ENCODE measurements at regions not wholly inside any gene's neighbourhood (a gene's known extent, or its start where the extent isn't known, plus 50 kb on each side); places are given as distances from the start of the nearest gene placed in this dataset.
"Not testable (repeated sequence)": the region's sequence is repeated elsewhere in the genome, so short reads cannot be mapped to it uniquely, and the experiment has no call there.

DNA sequence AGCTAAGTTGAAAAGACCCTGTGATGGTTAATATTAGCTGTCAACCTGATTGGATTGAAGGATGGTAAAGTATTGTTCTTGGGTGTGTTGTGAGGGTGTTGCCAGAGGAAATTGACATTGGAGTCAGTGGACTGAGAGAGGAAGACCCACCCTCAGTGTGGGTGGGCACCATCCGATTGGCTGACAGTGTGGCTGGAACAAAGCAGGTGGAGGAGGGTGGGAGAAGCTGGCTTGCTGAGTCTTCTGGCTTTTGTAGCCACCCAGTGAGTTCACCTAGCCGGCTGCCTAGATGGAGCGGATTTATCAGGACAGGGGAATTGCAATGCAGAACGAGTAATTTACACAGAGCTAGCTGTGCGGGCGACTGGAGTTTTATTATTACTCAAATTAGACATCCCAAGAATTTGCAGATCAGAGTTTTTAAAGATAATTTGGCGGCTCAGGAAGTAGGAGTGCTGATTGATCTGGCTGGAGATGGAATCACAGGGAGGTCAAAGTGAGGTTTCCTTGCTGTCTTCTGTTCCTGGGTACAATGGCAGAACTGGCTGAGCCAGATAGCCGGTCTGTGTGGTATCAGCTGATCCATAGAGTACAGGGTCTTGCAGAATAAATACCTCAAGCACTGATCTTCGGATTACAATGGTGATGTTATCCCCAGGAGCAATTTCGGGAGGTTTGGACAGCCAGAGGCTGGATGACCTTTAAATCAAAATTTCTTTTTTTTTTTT is 4015.1 kb upstream of the TPTE start:
- BruUV-seq (replicated peaks); intact Hi-C loops (cut with micrococcal nuclease); H2AFZ ChIP-seq (ENCODE audit: low read depth, low read length); POLR2A ChIA-PET; H3K4me1 ChIP-seq (replicated peaks in 1 of 2; ENCODE audit: control insufficient read depth in 2 of 2, insufficient read depth in 2 of 2, low read length in 2 of 2); in situ Hi-C loops (cut with MboI); H3K27ac ChIP-seq (ENCODE audit: extremely low read depth, low read depth, low read length); H3K36me3 ChIP-seq (ENCODE audit: control insufficient read depth, insufficient read depth, low read length); CTCF ChIA-PET (ENCODE audit: low intra/inter-chr PET ratio); DNase-seq (ENCODE audit: extremely low read depth in 1 of 4, low spot score in 3 of 4); H4K20me1 ChIP-seq (replicated peaks; ENCODE audit: control insufficient read depth, insufficient read depth, low read length); H3K9me1 ChIP-seq (ENCODE audit: control insufficient read depth, insufficient read depth, low read length); H3K27me3 ChIP-seq (ENCODE audit: control insufficient read depth in 2 of 2, insufficient read depth in 2 of 2, low read length in 2 of 2); H3K4me3 ChIP-seq; H3K9ac ChIP-seq (ENCODE audit: insufficient read depth in 1 of 2, low read depth in 2 of 2, low read length in 2 of 2); H3K9me3 ChIP-seq (replicated peaks; ENCODE audit: control insufficient read depth, insufficient read depth, low read depth, low read length); ATAC-seq; H3K4me2 ChIP-seq (ENCODE audit: insufficient read depth, low read length); FAIRE-seq; H3K79me2 ChIP-seq (ENCODE audit: control insufficient read depth, insufficient read depth, low read length): not testable (repeated sequence)
- WGBS (ENCODE audit: insufficient coverage, low coverage, missing lambda C conversion rate) = 50% methylated on average over 2 of the region's 10 CpGs

DNA sequence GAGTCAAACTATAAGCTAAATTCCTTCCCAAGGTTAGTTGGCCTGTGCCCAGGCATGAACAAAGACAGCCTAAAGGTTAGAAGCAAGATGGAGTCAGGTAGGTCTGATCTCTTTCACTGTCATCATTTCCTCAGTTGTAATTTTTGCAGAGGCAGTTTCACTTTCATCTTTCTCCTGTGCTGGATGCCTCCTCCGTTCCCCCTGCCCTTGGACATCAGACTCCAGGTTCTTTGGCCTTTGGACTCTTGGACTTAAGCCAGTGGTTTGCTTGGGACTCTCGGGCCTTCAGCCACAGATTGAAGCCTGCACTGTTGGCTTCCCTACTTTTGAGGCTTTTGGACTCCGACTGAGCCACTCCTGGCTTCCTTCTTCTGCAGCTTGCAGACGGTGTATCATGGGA is 4013.8 kb upstream of the TPTE start:
- WGBS (ENCODE audit: insufficient coverage, low coverage, missing lambda C conversion rate) = no CpG with 5 or more reads among the region's 4 CpGs
- H3K79me2 ChIP-seq (ENCODE audit: control insufficient read depth, insufficient read depth, low read length); H3K4me3 ChIP-seq; intact Hi-C loops (cut with micrococcal nuclease); POLR2A ChIA-PET; H3K27ac ChIP-seq (ENCODE audit: extremely low read depth, low read depth, low read length); ATAC-seq; H3K4me2 ChIP-seq (ENCODE audit: insufficient read depth, low read length); H4K20me1 ChIP-seq (replicated peaks; ENCODE audit: control insufficient read depth, insufficient read depth, low read length); H3K9me3 ChIP-seq (replicated peaks; ENCODE audit: control insufficient read depth, insufficient read depth, low read depth, low read length); H3K9me1 ChIP-seq (ENCODE audit: control insufficient read depth, insufficient read depth, low read length); H2AFZ ChIP-seq (ENCODE audit: low read depth, low read length); CTCF ChIA-PET (ENCODE audit: low intra/inter-chr PET ratio); DNase-seq (ENCODE audit: extremely low read depth in 1 of 4, low spot score in 3 of 4); BruUV-seq (replicated peaks); H3K36me3 ChIP-seq (ENCODE audit: control insufficient read depth, insufficient read depth, low read length); FAIRE-seq; H3K4me1 ChIP-seq (replicated peaks in 1 of 2; ENCODE audit: control insufficient read depth in 2 of 2, insufficient read depth in 2 of 2, low read length in 2 of 2); H3K9ac ChIP-seq (ENCODE audit: insufficient read depth in 1 of 2, low read depth in 2 of 2, low read length in 2 of 2); in situ Hi-C loops (cut with MboI); H3K27me3 ChIP-seq (ENCODE audit: control insufficient read depth in 2 of 2, insufficient read depth in 2 of 2, low read length in 2 of 2): not testable (repeated sequence)

DNA sequence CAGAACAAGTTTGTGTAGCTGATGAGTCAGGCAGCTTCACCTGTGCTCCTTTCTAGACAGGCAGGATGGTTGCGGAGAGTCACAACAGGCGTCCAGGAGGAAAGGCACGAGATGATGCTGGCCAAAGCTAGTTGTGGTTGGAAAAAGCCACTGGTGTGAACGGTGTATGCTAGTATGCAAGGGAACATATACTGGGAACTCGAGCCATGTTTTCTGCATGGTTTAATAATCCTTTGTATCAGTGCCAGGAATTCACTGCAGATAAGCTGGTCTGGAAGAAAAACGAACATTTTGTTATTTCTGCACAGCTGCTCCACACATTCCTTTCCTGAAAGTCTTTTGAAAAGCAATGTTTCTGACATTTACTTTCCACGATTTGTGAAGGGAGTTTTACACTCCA is 3999.6 kb upstream of the TPTE start:
- H3K4me3 ChIP-seq; H3K4me1 ChIP-seq (replicated peaks in 1 of 2; ENCODE audit: control insufficient read depth in 2 of 2, insufficient read depth in 2 of 2, low read length in 2 of 2); H3K9me1 ChIP-seq (ENCODE audit: control insufficient read depth, insufficient read depth, low read length); H2AFZ ChIP-seq (ENCODE audit: low read depth, low read length); H3K36me3 ChIP-seq (ENCODE audit: control insufficient read depth, insufficient read depth, low read length); H3K79me2 ChIP-seq (ENCODE audit: control insufficient read depth, insufficient read depth, low read length); FAIRE-seq; ATAC-seq; POLR2A ChIA-PET; BruUV-seq (replicated peaks); DNase-seq (ENCODE audit: extremely low read depth in 1 of 4, low spot score in 3 of 4); H3K9ac ChIP-seq (ENCODE audit: insufficient read depth in 1 of 2, low read depth in 2 of 2, low read length in 2 of 2); CTCF ChIA-PET (ENCODE audit: low intra/inter-chr PET ratio); H3K27me3 ChIP-seq (ENCODE audit: control insufficient read depth in 2 of 2, insufficient read depth in 2 of 2, low read length in 2 of 2); H3K9me3 ChIP-seq (replicated peaks; ENCODE audit: control insufficient read depth, insufficient read depth, low read depth, low read length); intact Hi-C loops (cut with micrococcal nuclease); H4K20me1 ChIP-seq (replicated peaks; ENCODE audit: control insufficient read depth, insufficient read depth, low read length); H3K4me2 ChIP-seq (ENCODE audit: insufficient read depth, low read length); H3K27ac ChIP-seq (ENCODE audit: extremely low read depth, low read depth, low read length); in situ Hi-C loops (cut with MboI): not testable (repeated sequence)
- no CpG with 5 or more reads among the region's 7 CpGs for WGBS (ENCODE audit: insufficient coverage, low coverage, missing lambda C conversion rate)

DNA sequence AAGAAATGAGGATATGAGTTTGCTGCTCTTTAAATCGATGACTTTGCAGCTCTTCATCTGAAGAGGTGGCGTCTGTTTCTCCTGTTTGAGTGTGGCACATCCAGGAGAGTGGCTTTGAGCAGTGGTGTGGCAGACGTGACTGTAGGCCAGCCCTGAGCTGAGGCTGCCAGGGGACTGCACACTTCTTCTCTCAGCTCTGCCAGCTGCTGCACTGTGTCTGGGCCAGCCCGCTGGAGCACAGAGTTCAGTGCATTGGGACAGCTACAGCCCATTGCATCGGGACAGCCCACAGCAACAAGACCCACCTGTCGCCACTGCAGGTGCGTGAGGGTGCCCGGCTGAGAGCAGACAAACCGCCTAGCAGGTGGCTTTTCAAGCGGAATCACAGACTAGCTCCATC is 3995.2 kb upstream of the TPTE start:
- H3K27me3 ChIP-seq (ENCODE audit: control insufficient read depth in 2 of 2, insufficient read depth in 2 of 2, low read length in 2 of 2); H3K79me2 ChIP-seq (ENCODE audit: control insufficient read depth, insufficient read depth, low read length); in situ Hi-C loops (cut with MboI); H3K4me3 ChIP-seq; H4K20me1 ChIP-seq (replicated peaks; ENCODE audit: control insufficient read depth, insufficient read depth, low read length); FAIRE-seq; H3K4me1 ChIP-seq (replicated peaks in 1 of 2; ENCODE audit: control insufficient read depth in 2 of 2, insufficient read depth in 2 of 2, low read length in 2 of 2); H3K9ac ChIP-seq (ENCODE audit: insufficient read depth in 1 of 2, low read depth in 2 of 2, low read length in 2 of 2); POLR2A ChIA-PET; H3K9me3 ChIP-seq (replicated peaks; ENCODE audit: control insufficient read depth, insufficient read depth, low read depth, low read length); H2AFZ ChIP-seq (ENCODE audit: low read depth, low read length); H3K9me1 ChIP-seq (ENCODE audit: control insufficient read depth, insufficient read depth, low read length); intact Hi-C loops (cut with micrococcal nuclease); DNase-seq (ENCODE audit: extremely low read depth in 1 of 4, low spot score in 3 of 4); BruUV-seq (replicated peaks); H3K27ac ChIP-seq (ENCODE audit: extremely low read depth, low read depth, low read length); H3K4me2 ChIP-seq (ENCODE audit: insufficient read depth, low read length); H3K36me3 ChIP-seq (ENCODE audit: control insufficient read depth, insufficient read depth, low read length); ATAC-seq; CTCF ChIA-PET (ENCODE audit: low intra/inter-chr PET ratio): not testable (repeated sequence)
- WGBS (ENCODE audit: insufficient coverage, low coverage, missing lambda C conversion rate) = no CpG with 5 or more reads among the region's 10 CpGs

Data from K562 (cell line).